ENCODE measurements at regions not wholly inside any gene's neighbourhood (a gene's known extent, or its start where the extent isn't known, plus 50 kb on each side); places are given as distances from the start of the nearest gene placed in this dataset.

DNA sequence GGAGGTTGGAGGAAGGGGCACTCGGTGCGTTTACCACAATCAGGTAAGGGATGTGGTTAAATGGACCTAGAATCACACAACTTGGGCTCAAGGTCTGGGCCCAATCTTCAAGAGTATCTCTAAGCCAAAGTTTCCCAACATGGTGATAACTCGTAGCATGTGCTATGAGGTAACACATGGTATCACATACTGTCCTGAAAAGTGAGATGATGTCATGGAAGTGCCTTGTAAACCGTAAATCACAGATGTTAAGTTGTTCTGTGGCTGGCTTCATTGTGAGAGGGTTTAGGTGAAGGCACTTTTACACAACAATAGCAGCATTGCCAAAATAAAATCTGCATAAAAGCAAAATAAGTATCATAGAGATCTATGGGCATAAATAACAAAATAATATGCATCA lies 551.8 kb downstream of the PLCL1 start:
- DNase-seq (ENCODE audit: extremely low spot score): no peak

GRCh38 chr2:198351647-198352046 lies 547.3 kb downstream of the PLCL1 start:
- POLR2A ChIA-PET: no interaction called here
- TF ChIP-seq, protein P1, sequence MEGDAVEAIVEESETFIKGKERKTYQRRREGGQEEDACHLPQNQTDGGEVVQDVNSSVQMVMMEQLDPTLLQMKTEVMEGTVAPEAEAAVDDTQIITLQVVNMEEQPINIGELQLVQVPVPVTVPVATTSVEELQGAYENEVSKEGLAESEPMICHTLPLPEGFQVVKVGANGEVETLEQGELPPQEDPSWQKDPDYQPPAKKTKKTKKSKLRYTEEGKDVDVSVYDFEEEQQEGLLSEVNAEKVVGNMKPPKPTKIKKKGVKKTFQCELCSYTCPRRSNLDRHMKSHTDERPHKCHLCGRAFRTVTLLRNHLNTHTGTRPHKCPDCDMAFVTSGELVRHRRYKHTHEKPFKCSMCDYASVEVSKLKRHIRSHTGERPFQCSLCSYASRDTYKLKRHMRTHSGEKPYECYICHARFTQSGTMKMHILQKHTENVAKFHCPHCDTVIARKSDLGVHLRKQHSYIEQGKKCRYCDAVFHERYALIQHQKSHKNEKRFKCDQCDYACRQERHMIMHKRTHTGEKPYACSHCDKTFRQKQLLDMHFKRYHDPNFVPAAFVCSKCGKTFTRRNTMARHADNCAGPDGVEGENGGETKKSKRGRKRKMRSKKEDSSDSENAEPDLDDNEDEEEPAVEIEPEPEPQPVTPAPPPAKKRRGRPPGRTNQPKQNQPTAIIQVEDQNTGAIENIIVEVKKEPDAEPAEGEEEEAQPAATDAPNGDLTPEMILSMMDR (IDR thresholded peaks at IDR 0.05; ENCODE audit: control extremely low read depth, extremely low read depth, low read depth, missing control alignments): no peak
- DNase-seq (ENCODE audit: extremely low spot score): no peak
- CTCF ChIA-PET: no interaction called here

More for the DNA sequence above, 551.8 kb downstream of the PLCL1 start:
- TF ChIP-seq, protein P1 (IDR thresholded peaks at IDR 0.05; ENCODE audit: control extremely low read depth, extremely low read depth, low read depth, missing control alignments): no peak
- ChIA-PET CTCF (no interaction called here), POLR2A (no interaction called here)

DNA sequence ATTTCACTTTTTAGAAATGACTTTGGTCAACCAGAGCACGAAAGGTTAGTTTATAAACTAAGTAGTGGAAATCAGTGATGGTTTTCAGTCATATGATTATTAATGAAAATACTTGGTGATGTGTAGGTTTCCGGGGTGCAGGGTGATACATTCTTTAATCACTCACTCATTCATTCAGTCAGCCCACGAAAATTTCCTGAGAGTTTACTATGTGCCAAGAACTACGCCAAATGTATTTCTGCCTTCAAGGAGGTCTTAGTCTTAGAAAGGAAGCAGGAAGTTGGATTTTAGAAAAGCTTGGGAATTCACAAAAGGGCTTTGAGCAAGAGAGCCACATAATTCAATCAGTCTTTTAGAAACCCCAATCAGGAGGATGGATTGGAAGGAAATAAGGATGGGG lies 543.6 kb downstream of the PLCL1 start:
- CTCF ChIA-PET: interaction anchor here (0.8 to 1.2 kb wide), 2 partner anchors 12 to 16 kb away, joined by 3 read pairs; no protein-coding TSS in a partner anchor
- POLR2A ChIA-PET: no interaction called here

GRCh38 chr2:198347349-198347748 lies 543.0 kb downstream of the PLCL1 start:
- TF ChIP-seq, protein P1 (IDR thresholded peaks at IDR 0.05; ENCODE audit: control extremely low read depth, extremely low read depth, low read depth, missing control alignments): no peak
- no peak for DNase-seq (ENCODE audit: extremely low spot score)
- POLR2A ChIA-PET: no interaction called here
- CTCF ChIA-PET: interaction anchor here (0.8 to 1.2 kb wide), 3 partner anchors 12 to 54 kb away, joined by 3 read pairs; no protein-coding TSS in a partner anchor

More for the DNA sequence above, 543.6 kb downstream of the PLCL1 start:
- TF ChIP-seq, protein P1 (IDR thresholded peaks at IDR 0.05; ENCODE audit: control extremely low read depth, extremely low read depth, low read depth, missing control alignments): no peak
- no peak for DNase-seq (ENCODE audit: extremely low spot score)

DNA sequence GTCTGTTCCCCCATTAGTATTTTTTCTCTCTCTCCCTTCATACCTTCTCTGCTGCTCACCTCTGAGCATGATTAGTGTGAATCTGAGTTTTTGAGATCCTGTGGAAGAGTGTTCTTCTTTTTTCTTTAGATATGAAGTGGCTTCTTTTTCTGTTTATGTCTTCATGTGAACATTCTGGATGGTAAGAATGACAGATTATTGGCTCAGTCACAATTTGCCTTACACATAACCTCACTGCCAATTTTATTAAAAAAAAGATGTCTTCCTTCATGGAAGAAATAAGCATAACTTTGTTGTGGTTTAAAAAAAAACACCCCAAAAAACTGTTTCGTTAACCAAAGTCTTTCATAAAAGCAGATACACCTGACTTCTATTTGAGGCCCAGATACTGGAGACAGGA lies 539.1 kb downstream of the PLCL1 start:
- DNase-seq (ENCODE audit: extremely low spot score): no peak
- CTCF ChIA-PET: no interaction called here
- POLR2A ChIA-PET: no interaction called here
- TF ChIP-seq, protein P1 (IDR thresholded peaks at IDR 0.05; ENCODE audit: control extremely low read depth, extremely low read depth, low read depth, missing control alignments): no peak

DNA sequence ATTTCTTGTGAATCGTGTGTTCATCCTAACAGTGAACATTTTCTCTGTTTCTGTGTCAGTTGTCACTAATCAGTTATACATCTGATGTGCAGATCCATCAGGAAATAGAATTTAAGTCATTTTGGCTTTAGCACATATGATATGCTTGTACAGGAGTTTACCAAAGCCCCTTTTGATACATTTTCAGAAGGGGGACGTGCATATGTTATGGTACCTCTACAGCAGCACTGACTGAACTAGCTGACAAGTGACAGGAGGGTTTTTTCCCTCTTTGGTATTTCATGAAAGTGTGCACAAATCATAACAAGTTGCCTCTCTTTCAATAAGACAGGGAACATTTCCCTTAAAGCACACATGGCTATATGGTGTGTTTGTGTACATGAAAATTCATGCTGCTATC lies 536.5 kb downstream of the PLCL1 start:
- CTCF ChIA-PET: interaction anchor here (1.1 kb wide), 1 partner anchor 7 kb away, joined by 4 read pairs; no protein-coding TSS in a partner anchor
- POLR2A ChIA-PET: no interaction called here
- TF ChIP-seq, protein P1 (IDR thresholded peaks at IDR 0.05; ENCODE audit: control extremely low read depth, extremely low read depth, low read depth, missing control alignments): no peak
- DNase-seq (ENCODE audit: extremely low spot score): no peak

DNA sequence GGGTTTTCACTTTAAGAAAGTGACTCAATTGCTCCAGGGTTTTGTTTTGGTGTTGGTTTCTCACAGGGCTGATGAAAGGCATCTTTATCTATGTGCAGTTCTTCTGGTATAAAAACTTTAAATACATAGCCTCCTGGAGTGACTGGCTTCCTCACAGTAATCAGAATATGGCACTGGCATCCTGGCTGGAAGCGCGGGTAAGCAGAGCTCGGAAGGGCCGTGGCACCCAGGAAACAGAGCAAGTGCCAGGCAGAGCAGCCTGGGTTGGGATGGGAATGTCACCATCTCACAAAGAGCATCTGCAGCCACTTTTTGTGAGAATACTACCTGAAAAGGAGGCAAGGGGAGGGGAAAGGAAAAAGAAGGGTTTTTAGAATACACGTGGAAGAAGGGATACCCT lies 534.7 kb downstream of the PLCL1 start:
- TF ChIP-seq, protein P1 (IDR thresholded peaks at IDR 0.05; ENCODE audit: control extremely low read depth, extremely low read depth, low read depth, missing control alignments): no peak
- ChIA-PET CTCF (no interaction called here), POLR2A (no interaction called here)
- no peak for DNase-seq (ENCODE audit: extremely low spot score)

Data from GM10248 (cell line).